ENCODE measurements at regions not wholly inside any gene's neighbourhood (a gene's known extent, or its start where the extent isn't known, plus 50 kb on each side); places are given as distances from the start of the nearest gene placed in this dataset.

DNA sequence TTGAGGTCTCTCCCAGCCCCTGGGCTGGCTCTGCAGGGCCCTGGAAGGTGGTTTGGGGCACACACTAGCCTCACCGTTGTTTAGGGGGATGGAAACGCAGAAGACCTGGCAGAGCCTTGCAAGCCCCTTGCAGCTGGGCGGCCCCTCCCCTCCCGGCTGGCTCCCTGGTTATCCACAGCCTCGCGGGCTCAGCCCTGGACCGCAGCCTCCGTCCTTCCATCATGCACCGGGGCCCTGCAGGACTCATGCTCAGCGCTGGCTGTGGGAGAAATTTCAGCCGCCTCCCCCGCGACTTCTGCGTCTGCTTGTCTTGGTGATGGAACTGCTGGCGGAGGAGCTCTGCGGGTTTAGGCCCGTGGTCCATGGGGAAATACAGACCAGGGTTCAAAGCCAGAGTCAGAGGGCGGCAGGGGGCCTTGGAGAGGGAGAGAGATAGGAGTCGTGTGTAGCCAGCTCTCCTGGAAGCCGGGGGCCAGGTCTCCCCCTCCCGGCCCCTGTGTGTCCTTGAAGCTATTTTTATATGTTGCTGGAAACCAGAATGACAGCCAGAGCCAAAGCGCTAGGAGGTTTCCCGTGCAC is 75.8 kb upstream of the IER5L start:
- H3K4me1 Mint-ChIP-seq (ENCODE audit: low read depth): peaks cover 6% of the 10 kb centered on the region
- no peak overlapping the region for H3K27ac Mint-ChIP-seq
- H3K9me3 Mint-ChIP-seq: no peaks in the 10 kb centered on the region
- peaks cover 4% of the 10 kb centered on the region for H3K27me3 Mint-ChIP-seq
- no peak for DNase-seq
- H3K4me3 Mint-ChIP-seq: no peak overlapping the region
- CTCF ChIA-PET: interaction anchor here (1.4 kb wide), 1 partner anchor 111 kb away, joined by 5 read pairs; no protein-coding TSS in a partner anchor
- POLR2A ChIA-PET: no interaction called here
- intact Hi-C loops (cut with micrococcal nuclease): no loop called here
- H3K36me3 Mint-ChIP-seq: no peaks in the 10 kb centered on the region

GRCh38 chr9:129252937-129253802 is 75.1 kb upstream of the IER5L start:
- CTCF ChIA-PET: interaction anchor here (1.4 kb wide), 1 partner anchor 110 kb away, joined by 5 read pairs; no protein-coding TSS in a partner anchor
- peaks cover 3% of the 10 kb centered on the region for H3K27me3 Mint-ChIP-seq

GRCh38 chr9:129250786-129251185 is 72.7 kb upstream of the IER5L start:
- intact Hi-C loops (cut with micrococcal nuclease): no loop called here
- H3K27me3 Mint-ChIP-seq: peaks cover 3% of the 10 kb centered on the region
- no peaks in the 10 kb centered on the region for H3K9me3 Mint-ChIP-seq
- no peaks in the 10 kb centered on the region for H3K4me1 Mint-ChIP-seq (ENCODE audit: low read depth)
- no peak for DNase-seq
- CTCF ChIA-PET: no interaction called here
- H3K27ac Mint-ChIP-seq: no peak overlapping the region
- H3K4me3 Mint-ChIP-seq: no peak overlapping the region
- H3K36me3 Mint-ChIP-seq: no peaks in the 10 kb centered on the region
- POLR2A ChIA-PET: no interaction called here

More at GRCh38 chr9:129252937-129253802, 75.1 kb upstream of the IER5L start:
- POLR2A ChIA-PET: interaction anchor here (0.5 kb wide), 1 partner anchor 141 kb away, joined by 3 read pairs; no protein-coding TSS in a partner anchor
- no peak overlapping the region for H3K27ac Mint-ChIP-seq
- DNase-seq: no peak
- no peaks in the 10 kb centered on the region for H3K36me3 Mint-ChIP-seq
- no peaks in the 10 kb centered on the region for H3K9me3 Mint-ChIP-seq
- H3K4me1 Mint-ChIP-seq (ENCODE audit: low read depth): peaks cover 4% of the 10 kb centered on the region
- intact Hi-C loops (cut with micrococcal nuclease): no loop called here
- H3K4me3 Mint-ChIP-seq: no peak overlapping the region

DNA sequence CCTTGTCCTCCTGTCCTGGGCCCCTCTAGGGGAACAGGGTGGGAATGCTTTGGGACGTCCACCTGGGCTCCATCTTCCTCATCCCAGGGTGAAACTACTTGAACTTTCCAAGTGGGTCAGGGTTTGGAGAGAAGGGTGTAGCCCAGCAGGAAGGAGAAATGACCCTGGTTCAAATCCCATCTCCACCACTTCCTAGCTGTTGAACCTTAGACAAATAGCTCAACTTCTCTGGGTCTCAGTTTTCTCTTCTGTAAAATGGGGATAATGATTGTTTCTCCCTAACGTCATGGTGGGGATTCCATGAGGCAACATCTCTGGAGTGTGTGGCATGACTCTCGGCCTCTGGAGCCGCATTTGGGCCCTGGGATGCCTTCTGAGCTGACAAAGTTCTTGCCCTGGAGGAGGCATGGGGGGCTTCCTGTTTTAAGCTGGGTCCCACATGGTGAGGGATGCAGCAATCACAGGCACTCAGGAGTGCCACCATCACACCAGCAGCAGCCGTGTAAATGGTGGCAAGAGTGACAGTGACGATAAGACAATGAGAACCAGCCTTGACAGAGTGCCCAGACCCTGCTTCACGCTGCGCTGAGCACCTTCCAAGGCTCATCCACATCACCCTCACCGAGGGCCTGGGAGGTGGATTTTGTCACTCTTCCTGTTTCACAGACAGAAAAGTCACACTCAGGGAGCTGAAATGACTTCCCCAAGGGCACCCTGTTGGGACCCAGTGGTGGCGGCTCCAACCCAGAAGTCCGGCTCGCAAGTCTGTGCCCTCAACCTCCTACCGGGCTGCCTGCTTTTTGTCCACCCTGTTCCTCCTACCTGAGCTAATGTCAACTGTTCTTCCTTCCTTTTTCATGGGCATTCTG is 69.5 kb upstream of the IER5L start:
- Mint-ChIP-seq H3K4me1 (ENCODE audit: low read depth) (no peaks in the 10 kb centered on the region), H3K36me3 (no peaks in the 10 kb centered on the region), H3K4me3 (no peak overlapping the region), H3K9me3 (no peaks in the 10 kb centered on the region), H3K27me3 (peaks cover 3% of the 10 kb centered on the region), H3K27ac (no peak overlapping the region)
- intact Hi-C loops (cut with micrococcal nuclease): no loop called here
- POLR2A ChIA-PET: no interaction called here
- CTCF ChIA-PET: interaction anchor here (0.9 kb wide), 1 partner anchor 249 kb away, joined by 3 read pairs; no protein-coding TSS in a partner anchor
- no peak for DNase-seq

DNA sequence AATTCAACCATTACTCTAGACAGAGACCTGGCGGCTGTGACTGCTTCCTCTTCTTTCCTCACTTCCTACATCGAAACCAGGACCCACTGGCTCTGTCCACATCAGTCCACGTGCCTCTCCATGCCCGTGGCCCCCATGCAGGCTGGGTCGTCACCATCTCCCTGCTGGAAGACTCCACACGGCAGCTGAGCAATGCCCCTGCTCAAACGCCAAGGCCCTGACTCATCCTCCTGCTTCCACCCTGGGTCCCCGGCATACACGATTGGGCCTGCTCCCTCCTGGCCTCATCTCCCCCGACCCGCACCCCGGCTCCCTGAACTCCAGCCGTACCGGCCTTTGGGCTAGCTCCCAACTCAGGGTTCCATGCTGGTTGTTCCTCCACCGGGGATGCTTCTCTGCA is 67.2 kb upstream of the IER5L start:
- POLR2A ChIA-PET: no interaction called here
- CTCF ChIA-PET: no interaction called here
- Mint-ChIP-seq H3K27ac (no peak overlapping the region), H3K4me1 (ENCODE audit: low read depth) (no peaks in the 10 kb centered on the region), H3K36me3 (no peaks in the 10 kb centered on the region), H3K27me3 (peaks cover 3% of the 10 kb centered on the region), H3K4me3 (no peak overlapping the region), H3K9me3 (no peaks in the 10 kb centered on the region)
- intact Hi-C loops (cut with micrococcal nuclease): no loop called here
- DNase-seq: no peak

- CTCF ChIA-PET: no interaction called here
- POLR2A ChIA-PET: no interaction called here
- Mint-ChIP-seq H3K27ac (no peak overlapping the region), H3K4me3 (no peak overlapping the region), H3K36me3 (no peaks in the 10 kb centered on the region), H3K9me3 (no peaks in the 10 kb centered on the region), H3K27me3 (no peaks in the 10 kb centered on the region), H3K4me1 (ENCODE audit: low read depth) (peaks cover 8% of the 10 kb centered on the region)
- DNase-seq: no peak
- intact Hi-C loops (cut with micrococcal nuclease): no loop called here
Observed at GRCh38 chr9:129242971-129243561, 65.0 kb upstream of the IER5L start.

DNA sequence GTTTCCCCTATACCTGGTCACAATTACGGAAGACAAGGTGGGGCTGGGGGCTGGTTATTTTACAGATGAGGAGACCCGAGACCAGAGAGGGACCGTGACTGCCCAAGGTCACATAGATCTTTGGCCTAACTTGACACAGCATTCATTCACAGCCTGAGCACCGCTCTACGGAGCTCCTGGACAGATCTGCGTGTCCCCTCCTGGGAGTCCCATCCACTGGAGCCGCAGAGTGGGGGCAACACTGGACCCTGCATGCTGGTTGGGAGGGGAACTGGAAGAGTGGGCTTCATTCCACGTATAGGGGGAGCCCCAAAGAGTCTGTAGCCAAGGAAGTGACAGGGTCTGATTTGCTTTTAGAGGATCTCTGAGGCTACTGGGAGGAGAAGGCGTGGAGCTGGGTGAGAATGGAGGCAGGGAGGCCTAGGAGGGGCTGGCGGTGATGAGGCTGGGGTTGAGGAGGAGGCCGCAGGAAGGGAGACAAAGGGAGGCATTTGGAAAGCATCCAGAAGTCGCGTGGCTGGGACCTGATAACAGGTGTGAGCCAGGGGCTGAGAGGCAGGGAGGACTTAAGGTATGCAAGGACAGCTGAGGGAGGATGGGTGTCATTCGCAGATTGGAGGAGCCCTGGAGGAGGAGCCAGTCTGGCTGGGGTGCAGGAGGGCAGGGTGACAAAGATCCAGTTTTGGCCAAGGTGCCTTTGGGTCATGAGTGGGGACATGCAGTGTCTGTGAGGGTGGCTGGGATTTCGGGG is 64.3 kb upstream of the IER5L start:
- H3K27ac Mint-ChIP-seq: no peak overlapping the region
- DNase-seq: no peak
- H3K27me3 Mint-ChIP-seq: no peaks in the 10 kb centered on the region
- H3K36me3 Mint-ChIP-seq: no peaks in the 10 kb centered on the region
- intact Hi-C loops (cut with micrococcal nuclease): no loop called here
- no peak overlapping the region for H3K4me3 Mint-ChIP-seq
- ChIA-PET CTCF (no interaction called here), POLR2A (no interaction called here)
- peaks cover 15% of the 10 kb centered on the region for H3K4me1 Mint-ChIP-seq (ENCODE audit: low read depth)
- no peaks in the 10 kb centered on the region for H3K9me3 Mint-ChIP-seq

DNA sequence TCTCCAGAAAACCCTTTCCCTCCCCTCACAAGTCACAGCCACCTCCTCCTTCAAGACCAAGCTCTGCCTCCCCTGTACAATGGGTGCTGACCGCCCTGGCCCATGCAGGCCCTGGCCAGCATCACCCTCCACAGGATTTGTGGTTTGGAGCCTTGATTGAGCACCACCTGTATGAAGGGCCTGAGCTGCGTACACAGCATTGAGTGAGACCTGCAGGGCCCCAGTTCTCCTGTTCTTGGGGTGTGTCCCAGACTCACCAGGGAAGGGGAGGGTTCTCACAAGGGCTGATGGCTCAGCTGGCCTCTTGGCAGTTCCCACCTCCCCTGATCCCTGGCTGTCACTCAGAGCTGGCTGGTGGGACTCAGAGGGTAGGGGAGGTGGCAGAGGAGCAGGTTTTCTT is 63.7 kb upstream of the IER5L start:
- Mint-ChIP-seq H3K36me3 (no peaks in the 10 kb centered on the region), H3K27me3 (no peaks in the 10 kb centered on the region), H3K4me1 (ENCODE audit: low read depth) (peaks cover 21% of the 10 kb centered on the region), H3K27ac (no peak overlapping the region), H3K9me3 (no peaks in the 10 kb centered on the region), H3K4me3 (no peak overlapping the region)
- no peak for DNase-seq
- ChIA-PET POLR2A (no interaction called here), CTCF (no interaction called here)
- intact Hi-C loops (cut with micrococcal nuclease): no loop called here

DNA sequence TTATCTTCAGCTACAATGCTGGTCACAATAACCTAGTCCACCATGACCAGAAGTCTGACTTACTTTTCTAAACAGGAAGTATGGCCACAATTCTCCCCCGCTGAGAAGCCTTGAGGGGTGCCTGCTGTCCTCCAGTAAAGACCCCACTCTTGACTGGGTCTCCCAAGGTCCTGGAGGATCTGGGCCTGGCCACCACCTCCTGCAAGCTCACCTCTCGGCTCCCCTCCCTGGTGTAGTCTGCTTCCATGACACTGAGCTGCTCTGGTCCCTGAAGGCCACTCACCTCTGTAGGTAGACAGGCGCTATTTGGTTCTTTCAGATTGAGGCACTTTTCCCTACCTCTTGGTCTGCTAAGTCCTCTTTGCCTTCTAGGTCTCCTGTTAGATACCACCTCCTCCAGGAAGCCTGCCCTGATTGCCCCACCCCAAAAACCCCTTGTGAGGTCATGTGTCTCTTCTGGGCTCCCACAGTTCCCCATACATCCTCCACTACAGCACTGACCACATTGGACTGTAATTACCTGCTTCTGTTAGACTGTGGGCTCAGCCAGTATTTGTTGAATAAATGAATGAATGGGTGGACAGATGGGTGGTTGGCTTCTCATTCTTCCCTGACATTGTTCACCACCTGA is 62.6 kb upstream of the IER5L start:
- Mint-ChIP-seq H3K4me1 (ENCODE audit: low read depth) (peaks cover 31% of the 10 kb centered on the region), H3K27ac (no peak overlapping the region), H3K4me3 (no peak overlapping the region), H3K9me3 (no peaks in the 10 kb centered on the region), H3K36me3 (no peaks in the 10 kb centered on the region), H3K27me3 (no peaks in the 10 kb centered on the region)
- POLR2A ChIA-PET: no interaction called here
- no peak for DNase-seq
- CTCF ChIA-PET: interaction anchor here (0.9 to 1.4 kb wide), 2 partner anchors 98 to 384 kb away, joined by 3 read pairs; no protein-coding TSS in a partner anchor
- intact Hi-C loops (cut with micrococcal nuclease): no loop called here

- H3K36me3 Mint-ChIP-seq: no peaks in the 10 kb centered on the region
- H3K4me3 Mint-ChIP-seq: no peak overlapping the region
- CTCF ChIA-PET: interaction anchor here (0.9 to 1.4 kb wide), 2 partner anchors 97 to 385 kb away, joined by 3 read pairs; no protein-coding TSS in a partner anchor
- H3K9me3 Mint-ChIP-seq: no peaks in the 10 kb centered on the region
- peaks cover 37% of the 10 kb centered on the region for H3K4me1 Mint-ChIP-seq (ENCODE audit: low read depth)
- intact Hi-C loops (cut with micrococcal nuclease): loop anchor here (5.0 kb wide), 1 partner anchor 38 kb away; no protein-coding TSS in a partner anchor
- H3K27me3 Mint-ChIP-seq: no peaks in the 10 kb centered on the region
- DNase-seq: no peak
- POLR2A ChIA-PET: no interaction called here
- no peak overlapping the region for H3K27ac Mint-ChIP-seq
Observed at GRCh38 chr9:129239946-129240490, 62.0 kb upstream of the IER5L start.

- Mint-ChIP-seq H3K27ac (peak overlapping the region; percentile 88), H3K27me3 (no peaks in the 10 kb centered on the region), H3K36me3 (no peaks in the 10 kb centered on the region), H3K4me3 (peak overlapping the region; percentile 68), H3K9me3 (peaks cover 14% of the 10 kb centered on the region), H3K4me1 (ENCODE audit: low read depth) (peaks cover 49% of the 10 kb centered on the region)
- DNase-seq: no peak
- POLR2A ChIA-PET: interaction anchor here (0.6 to 2.3 kb wide), 2 partner anchors 60 to 259 kb away, joined by 4 to 13 read pairs; partner anchors contain the start of gene IER5L
- CTCF ChIA-PET: interaction anchor here (0.8 to 2.7 kb wide), 5 partner anchors 64 to 387 kb away, joined by 3 to 16 read pairs (median 10); no protein-coding TSS in a partner anchor
- intact Hi-C loops (cut with micrococcal nuclease): loop anchor here (5.0 kb wide), 1 partner anchor 36 kb away; no protein-coding TSS in a partner anchor
Observed at GRCh38 chr9:129237803-129238202, 59.7 kb upstream of the IER5L start.
